ENCODE measurements at regions not wholly inside any gene's neighbourhood (a gene's known extent, or its start where the extent isn't known, plus 50 kb on each side); places are given as distances from the start of the nearest gene placed in this dataset.
"Not testable (repeated sequence)": the region's sequence is repeated elsewhere in the genome, so short reads cannot be mapped to it uniquely, and the experiment has no call there.

DNA sequence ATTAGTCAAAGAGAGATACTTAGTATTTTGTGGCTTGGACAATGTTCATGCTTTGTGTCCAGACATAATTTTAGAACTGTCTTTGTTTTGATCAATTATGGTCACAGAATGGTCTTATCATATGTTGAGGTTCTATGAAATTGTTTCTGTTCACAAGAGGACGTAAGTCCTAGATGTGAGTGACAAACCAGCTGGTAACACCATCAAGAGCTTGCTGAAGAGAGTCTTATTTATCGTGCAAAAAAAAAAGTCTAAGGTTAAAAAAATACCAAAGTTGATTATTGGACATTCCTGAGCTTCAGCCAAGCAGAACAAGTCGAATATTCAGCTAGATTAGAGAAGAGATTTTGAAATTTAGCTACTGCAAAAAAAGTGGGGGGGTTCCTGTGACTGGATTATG is 495.9 kb upstream of the NAALADL2 start:
- Mint-ChIP-seq H3K36me3 (ENCODE audit: low read depth) (no peaks in the 10 kb centered on the region), H3K27me3 (ENCODE audit: low read depth) (no peaks in the 10 kb centered on the region), H3K27ac (no peak overlapping the region), H3K4me3 (ENCODE audit: low read depth) (no peak overlapping the region), H3K9me3 (no peaks in the 10 kb centered on the region), H3K4me1 (ENCODE audit: low read depth) (no peaks in the 10 kb centered on the region)
- intact Hi-C loops (cut with micrococcal nuclease): no loop called here
- no peak for DNase-seq (ENCODE audit: low spot score)

DNA sequence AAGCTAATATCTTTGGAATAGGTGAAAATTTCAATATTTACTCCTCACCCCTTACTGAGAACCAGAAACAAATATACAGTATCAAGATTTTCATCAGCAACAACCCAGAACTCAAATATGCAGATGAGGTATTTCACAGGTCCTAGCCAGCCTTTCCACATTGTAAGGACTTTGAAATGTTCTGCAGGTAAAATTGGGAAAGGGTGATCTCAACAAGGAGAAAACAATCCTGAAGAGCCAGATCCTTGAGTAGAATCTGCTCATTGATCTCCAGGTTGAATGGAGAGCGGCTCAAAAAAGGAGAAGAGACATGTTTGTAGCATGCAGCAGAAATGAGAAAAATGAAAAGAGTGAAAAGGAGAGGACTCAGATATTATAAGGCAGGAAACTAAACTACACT is 493.3 kb upstream of the NAALADL2 start:
- no peak overlapping the region for H3K27ac Mint-ChIP-seq

DNA sequence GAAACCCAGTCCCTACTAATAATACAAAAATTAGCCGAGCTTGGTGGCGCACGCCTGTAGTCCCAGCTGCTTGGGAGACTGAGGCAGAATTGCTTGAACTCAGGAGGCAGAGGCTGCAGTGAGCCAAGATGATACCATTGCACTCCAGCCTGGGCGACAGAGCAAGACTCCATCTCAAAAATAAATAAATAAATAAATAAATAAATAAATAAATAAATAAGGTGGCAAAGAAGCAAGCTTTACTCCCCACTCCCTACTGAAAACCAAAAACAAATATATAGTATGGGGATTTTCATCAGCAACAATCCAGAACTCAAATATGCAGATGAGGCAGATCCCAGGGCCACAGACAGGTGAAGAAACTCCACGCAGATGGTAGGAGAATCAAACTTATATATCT is 492.2 kb upstream of the NAALADL2 start:
- H3K9me3 Mint-ChIP-seq; H3K36me3 Mint-ChIP-seq (ENCODE audit: low read depth); H3K27ac Mint-ChIP-seq; H3K4me1 Mint-ChIP-seq (ENCODE audit: low read depth); H3K27me3 Mint-ChIP-seq (ENCODE audit: low read depth); DNase-seq (ENCODE audit: low spot score); H3K4me3 Mint-ChIP-seq (ENCODE audit: low read depth); intact Hi-C loops (cut with micrococcal nuclease): not testable (repeated sequence)

More for the DNA sequence above, 493.3 kb upstream of the NAALADL2 start:
- no peak for DNase-seq (ENCODE audit: low spot score)
- H3K9me3 Mint-ChIP-seq: no peaks in the 10 kb centered on the region
- intact Hi-C loops (cut with micrococcal nuclease): no loop called here
- no peak overlapping the region for H3K4me3 Mint-ChIP-seq (ENCODE audit: low read depth)
- no peaks in the 10 kb centered on the region for H3K27me3 Mint-ChIP-seq (ENCODE audit: low read depth)
- H3K36me3 Mint-ChIP-seq (ENCODE audit: low read depth): no peaks in the 10 kb centered on the region
- no peaks in the 10 kb centered on the region for H3K4me1 Mint-ChIP-seq (ENCODE audit: low read depth)

DNA sequence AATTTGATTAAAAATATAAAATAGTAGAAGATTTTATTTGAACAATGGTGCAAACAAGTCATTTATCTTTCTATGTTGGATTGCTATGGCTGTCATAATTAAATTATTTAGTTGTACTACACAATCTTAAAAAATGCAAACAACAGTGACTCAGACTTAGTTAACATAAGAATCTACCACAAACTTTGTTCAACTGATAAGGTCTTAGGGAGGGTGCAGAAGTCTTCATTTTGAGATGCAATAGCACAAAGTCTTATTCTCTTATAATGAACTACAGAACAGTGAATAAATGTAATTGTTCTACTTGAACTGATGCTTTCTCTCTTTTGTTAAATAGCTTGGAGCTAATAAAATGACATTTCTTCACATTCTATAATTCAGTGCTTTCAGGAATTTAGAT is 482.8 kb upstream of the NAALADL2 start:
- no peaks in the 10 kb centered on the region for H3K4me1 Mint-ChIP-seq (ENCODE audit: low read depth)
- H3K9me3 Mint-ChIP-seq: peaks cover 3% of the 10 kb centered on the region
- H3K36me3 Mint-ChIP-seq (ENCODE audit: low read depth): no peaks in the 10 kb centered on the region
- intact Hi-C loops (cut with micrococcal nuclease): no loop called here
- H3K4me3 Mint-ChIP-seq (ENCODE audit: low read depth): no peak overlapping the region
- no peak overlapping the region for H3K27ac Mint-ChIP-seq
- no peak for DNase-seq (ENCODE audit: low spot score)
- no peaks in the 10 kb centered on the region for H3K27me3 Mint-ChIP-seq (ENCODE audit: low read depth)

DNA sequence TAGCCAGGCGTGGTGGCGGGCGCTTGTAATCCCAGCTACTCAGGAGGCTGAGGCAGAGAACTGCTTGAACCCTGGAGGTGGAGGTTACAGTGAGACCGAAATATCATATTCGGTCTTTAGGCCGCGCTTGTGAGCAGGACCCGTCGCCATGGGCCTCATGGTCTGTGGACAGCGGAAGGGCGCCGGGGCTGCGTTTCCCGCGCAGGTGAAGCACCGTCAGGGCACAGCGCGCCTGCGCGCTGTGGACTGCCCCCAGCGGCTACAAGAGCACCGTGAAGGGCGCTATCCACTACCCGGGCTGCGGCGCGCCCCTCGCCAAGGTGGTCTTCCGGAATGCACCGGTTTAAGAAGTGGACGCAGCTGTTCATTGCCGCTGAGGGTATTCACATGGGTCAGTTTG is 482.0 kb upstream of the NAALADL2 start:
- no peaks in the 10 kb centered on the region for H3K27me3 Mint-ChIP-seq (ENCODE audit: low read depth)
- no peaks in the 10 kb centered on the region for H3K36me3 Mint-ChIP-seq (ENCODE audit: low read depth)
- H3K4me3 Mint-ChIP-seq (ENCODE audit: low read depth): no peak overlapping the region
- intact Hi-C loops (cut with micrococcal nuclease): no loop called here
- H3K4me1 Mint-ChIP-seq (ENCODE audit: low read depth): no peaks in the 10 kb centered on the region
- peaks cover under 1% of the 10 kb centered on the region for H3K9me3 Mint-ChIP-seq
- DNase-seq (ENCODE audit: low spot score): no peak
- no peak overlapping the region for H3K27ac Mint-ChIP-seq

DNA sequence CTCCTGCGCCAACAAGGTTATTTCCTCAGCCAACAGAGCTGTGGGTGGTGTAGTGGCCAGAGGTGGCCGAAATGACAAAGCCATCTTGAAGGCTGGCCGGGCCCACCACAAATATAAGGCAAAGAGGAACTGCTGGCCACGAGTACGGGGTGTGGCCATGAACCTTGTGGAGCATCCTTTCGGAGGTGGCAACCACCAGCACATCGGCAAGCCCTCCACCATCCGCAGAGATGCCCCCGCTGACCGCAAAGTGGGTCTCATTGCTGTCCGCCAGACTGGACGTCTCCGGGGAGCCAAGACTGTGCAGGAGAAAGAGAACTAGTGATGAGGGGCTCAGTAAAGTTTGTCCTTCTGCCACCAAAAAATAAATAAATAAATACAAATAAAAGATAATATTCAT is 481.4 kb upstream of the NAALADL2 start:
- H3K4me3 Mint-ChIP-seq (ENCODE audit: low read depth): no peak overlapping the region
- intact Hi-C loops (cut with micrococcal nuclease): no loop called here
- no peaks in the 10 kb centered on the region for H3K9me3 Mint-ChIP-seq
- H3K36me3 Mint-ChIP-seq (ENCODE audit: low read depth): no peaks in the 10 kb centered on the region
- no peak overlapping the region for H3K27ac Mint-ChIP-seq
- H3K4me1 Mint-ChIP-seq (ENCODE audit: low read depth): no peaks in the 10 kb centered on the region
- H3K27me3 Mint-ChIP-seq (ENCODE audit: low read depth): no peaks in the 10 kb centered on the region
- no peak for DNase-seq (ENCODE audit: low spot score)

DNA sequence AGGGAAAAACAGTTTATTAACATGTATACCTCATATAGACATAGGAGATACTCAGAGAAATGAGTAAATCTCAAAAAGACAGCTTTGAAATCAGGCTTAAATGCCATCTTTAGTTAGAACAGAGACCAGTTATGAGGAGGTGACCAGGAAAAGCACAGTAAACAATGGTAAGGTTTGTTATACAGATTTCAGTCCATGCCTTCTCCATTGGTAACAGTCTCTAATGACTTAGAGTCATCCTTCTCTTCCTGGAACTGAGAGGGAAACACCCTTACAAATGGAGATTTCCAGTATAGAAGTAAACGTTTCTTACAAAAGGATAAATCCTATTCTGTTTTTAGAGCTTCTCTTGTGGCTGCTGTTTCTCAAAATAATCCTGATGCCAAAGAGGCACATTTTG is 476.3 kb upstream of the NAALADL2 start:
- no peak overlapping the region for H3K4me3 Mint-ChIP-seq (ENCODE audit: low read depth)
- no peaks in the 10 kb centered on the region for H3K27me3 Mint-ChIP-seq (ENCODE audit: low read depth)
- intact Hi-C loops (cut with micrococcal nuclease): no loop called here
- H3K9me3 Mint-ChIP-seq: no peaks in the 10 kb centered on the region
- no peaks in the 10 kb centered on the region for H3K4me1 Mint-ChIP-seq (ENCODE audit: low read depth)
- DNase-seq (ENCODE audit: low spot score): no peak
- H3K27ac Mint-ChIP-seq: no peak overlapping the region
- no peaks in the 10 kb centered on the region for H3K36me3 Mint-ChIP-seq (ENCODE audit: low read depth)

DNA sequence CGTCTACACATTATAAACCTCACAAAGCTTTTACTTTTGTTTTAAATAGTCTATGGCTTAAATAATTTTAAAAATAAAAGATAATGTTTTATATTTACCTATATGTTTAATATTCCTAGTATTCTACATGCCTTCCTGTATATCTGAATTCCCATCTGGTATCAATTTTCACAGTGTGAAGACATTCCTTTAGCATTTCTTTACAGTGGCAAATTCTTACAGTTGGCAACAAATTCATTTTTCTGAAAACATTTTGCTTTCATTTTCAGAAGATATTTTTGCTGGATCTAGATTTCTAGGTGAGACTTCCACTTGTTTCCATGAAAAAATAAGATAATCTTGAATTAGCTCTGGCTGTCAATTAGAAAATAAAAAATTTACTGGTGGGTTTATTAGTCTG is 471.4 kb upstream of the NAALADL2 start:
- no peaks in the 10 kb centered on the region for H3K9me3 Mint-ChIP-seq
- no peak for DNase-seq (ENCODE audit: low spot score)
- H3K27ac Mint-ChIP-seq: no peak overlapping the region
- no peaks in the 10 kb centered on the region for H3K4me1 Mint-ChIP-seq (ENCODE audit: low read depth)
- intact Hi-C loops (cut with micrococcal nuclease): no loop called here
- H3K27me3 Mint-ChIP-seq (ENCODE audit: low read depth): no peaks in the 10 kb centered on the region
- H3K4me3 Mint-ChIP-seq (ENCODE audit: low read depth): no peak overlapping the region
- H3K36me3 Mint-ChIP-seq (ENCODE audit: low read depth): no peaks in the 10 kb centered on the region

DNA sequence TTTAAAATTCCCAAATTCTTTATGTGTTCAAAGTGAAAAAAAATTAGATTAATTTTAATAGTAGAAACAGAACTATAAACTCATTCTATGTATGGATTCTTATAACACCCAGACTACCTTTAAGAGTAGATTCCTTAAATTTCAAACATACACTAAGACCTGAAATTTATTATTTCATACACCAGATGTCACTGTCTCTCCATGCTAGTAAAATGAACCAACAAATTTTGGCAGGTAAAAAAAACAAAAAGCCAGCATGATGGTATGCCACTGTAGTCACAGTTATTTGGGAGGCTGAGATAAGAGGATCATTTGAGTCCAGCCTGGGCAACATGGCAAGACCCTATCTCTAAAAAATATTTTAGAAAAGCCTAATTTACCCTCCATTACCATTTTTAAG is 461.3 kb upstream of the NAALADL2 start:
- no peaks in the 10 kb centered on the region for H3K9me3 Mint-ChIP-seq
- H3K36me3 Mint-ChIP-seq (ENCODE audit: low read depth): no peaks in the 10 kb centered on the region
- H3K4me1 Mint-ChIP-seq (ENCODE audit: low read depth): no peaks in the 10 kb centered on the region
- H3K27me3 Mint-ChIP-seq (ENCODE audit: low read depth): no peaks in the 10 kb centered on the region
- intact Hi-C loops (cut with micrococcal nuclease): no loop called here
- H3K4me3 Mint-ChIP-seq (ENCODE audit: low read depth): no peak overlapping the region
- no peak for DNase-seq (ENCODE audit: low spot score)
- no peak overlapping the region for H3K27ac Mint-ChIP-seq

DNA sequence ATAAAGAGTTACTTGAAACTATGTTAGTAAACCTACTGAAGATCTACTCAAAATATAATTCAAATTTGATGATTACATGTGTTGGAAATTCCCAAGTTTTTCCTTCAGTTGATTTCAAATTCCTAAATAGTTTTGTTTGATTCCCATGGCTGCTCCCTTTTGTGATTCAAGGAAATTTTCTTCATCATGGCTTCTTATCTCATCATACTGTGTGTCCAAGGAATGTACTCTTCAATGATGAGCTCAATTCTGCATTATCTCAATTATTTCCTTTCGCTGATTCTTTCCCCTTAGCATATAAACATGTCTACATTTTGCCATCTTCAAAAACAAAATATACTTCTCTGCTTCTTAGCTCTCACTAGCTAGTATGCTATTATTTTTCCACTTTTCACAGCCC is 460.4 kb upstream of the NAALADL2 start:
- intact Hi-C loops (cut with micrococcal nuclease): no loop called here
- H3K4me1 Mint-ChIP-seq (ENCODE audit: low read depth): no peaks in the 10 kb centered on the region
- H3K36me3 Mint-ChIP-seq (ENCODE audit: low read depth): no peaks in the 10 kb centered on the region
- no peaks in the 10 kb centered on the region for H3K9me3 Mint-ChIP-seq
- no peak overlapping the region for H3K27ac Mint-ChIP-seq
- H3K4me3 Mint-ChIP-seq (ENCODE audit: low read depth): no peak overlapping the region
- no peak for DNase-seq (ENCODE audit: low spot score)
- no peaks in the 10 kb centered on the region for H3K27me3 Mint-ChIP-seq (ENCODE audit: low read depth)

DNA sequence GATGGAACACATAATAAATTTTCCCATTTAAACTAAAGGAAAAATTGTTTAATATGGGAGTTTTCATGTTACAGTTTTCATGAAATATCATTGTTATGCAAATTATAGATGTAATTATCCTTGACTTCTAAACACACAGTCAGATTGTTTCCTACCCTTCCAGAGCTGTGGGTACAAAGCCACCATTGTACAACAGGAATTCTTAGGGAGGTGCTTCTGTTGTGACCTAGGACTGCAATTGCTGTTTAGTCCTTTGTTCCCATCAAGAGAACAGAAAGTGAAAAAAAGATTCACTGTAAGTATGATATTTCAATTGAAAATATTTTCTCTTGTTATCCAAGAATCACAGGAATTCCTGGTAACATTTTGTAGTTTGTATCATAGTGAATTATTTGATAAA is 455.3 kb upstream of the NAALADL2 start:
- H3K4me3 Mint-ChIP-seq (ENCODE audit: low read depth): no peak overlapping the region
- H3K9me3 Mint-ChIP-seq: no peaks in the 10 kb centered on the region
- H3K27me3 Mint-ChIP-seq (ENCODE audit: low read depth): no peaks in the 10 kb centered on the region
- no peaks in the 10 kb centered on the region for H3K36me3 Mint-ChIP-seq (ENCODE audit: low read depth)
- intact Hi-C loops (cut with micrococcal nuclease): no loop called here
- H3K27ac Mint-ChIP-seq: no peak overlapping the region
- no peak for DNase-seq (ENCODE audit: low spot score)
- H3K4me1 Mint-ChIP-seq (ENCODE audit: low read depth): no peaks in the 10 kb centered on the region

DNA sequence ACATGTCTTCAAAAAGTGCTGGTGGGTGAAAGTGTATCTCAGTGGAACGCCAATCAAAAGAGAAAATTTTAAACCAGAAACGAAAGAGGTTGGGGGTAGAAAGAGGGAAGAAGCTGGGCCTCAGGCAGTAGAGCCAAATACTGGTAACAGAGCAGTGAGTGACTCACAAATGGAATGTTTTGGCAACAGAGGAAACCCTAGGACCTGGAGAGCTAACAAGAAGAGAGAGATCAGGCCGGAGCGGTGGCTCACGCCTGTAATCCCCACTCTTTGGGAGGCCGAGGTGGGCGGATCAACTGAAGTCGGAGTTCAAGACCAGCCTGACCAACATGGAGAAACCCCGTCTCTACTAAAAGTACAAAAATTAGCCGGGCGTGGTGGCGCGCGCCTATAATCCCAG is 450.8 kb upstream of the NAALADL2 start:
- H3K9me3 Mint-ChIP-seq: no peaks in the 10 kb centered on the region
- DNase-seq (ENCODE audit: low spot score): no peak
- no peak overlapping the region for H3K27ac Mint-ChIP-seq
- no peaks in the 10 kb centered on the region for H3K27me3 Mint-ChIP-seq (ENCODE audit: low read depth)
- H3K4me1 Mint-ChIP-seq (ENCODE audit: low read depth): no peaks in the 10 kb centered on the region
- intact Hi-C loops (cut with micrococcal nuclease): no loop called here
- no peaks in the 10 kb centered on the region for H3K36me3 Mint-ChIP-seq (ENCODE audit: low read depth)
- H3K4me3 Mint-ChIP-seq (ENCODE audit: low read depth): no peak overlapping the region

DNA sequence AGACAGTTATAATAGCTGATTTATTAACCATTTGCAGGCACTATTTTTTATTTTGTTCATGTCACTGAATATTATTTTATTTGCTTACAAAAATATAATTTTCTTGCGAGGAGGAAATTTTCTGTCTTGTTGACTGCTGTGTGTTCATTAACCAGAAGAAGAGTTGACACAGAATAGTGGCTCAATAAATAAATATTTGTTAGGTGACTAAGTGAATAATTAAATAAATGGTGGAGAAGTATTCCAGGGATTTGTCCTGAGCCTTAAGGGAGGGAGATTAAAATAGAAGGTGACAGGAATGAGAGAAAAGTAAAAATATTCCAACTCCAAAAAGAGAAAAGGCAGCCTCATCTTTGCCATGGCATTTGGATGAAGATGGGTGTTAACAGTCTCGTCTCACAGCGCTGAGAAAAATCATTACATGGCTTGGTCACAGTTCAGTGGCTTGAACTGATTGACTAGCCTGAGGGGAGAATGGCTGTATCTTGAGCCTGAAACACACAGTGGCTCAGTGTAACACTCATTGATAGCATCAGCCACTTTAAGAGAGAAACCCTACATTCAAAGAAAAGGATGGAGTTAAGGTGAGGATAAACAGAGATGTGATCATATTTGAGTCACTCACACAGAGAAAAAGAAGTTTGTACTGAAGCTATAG is 449.9 kb upstream of the NAALADL2 start:
- Mint-ChIP-seq H3K4me3 (ENCODE audit: low read depth) (no peak overlapping the region), H3K4me1 (ENCODE audit: low read depth) (no peaks in the 10 kb centered on the region), H3K9me3 (no peaks in the 10 kb centered on the region), H3K27ac (no peak overlapping the region), H3K36me3 (ENCODE audit: low read depth) (no peaks in the 10 kb centered on the region), H3K27me3 (ENCODE audit: low read depth) (no peaks in the 10 kb centered on the region)
- intact Hi-C loops (cut with micrococcal nuclease): no loop called here
- DNase-seq (ENCODE audit: low spot score): no peak

Measured in activated T-helper 2 cell treated with anti-CD3 and anti-CD28 coated beads, Interferon-gamma antibody, Interleukin-2, Interleukin-4, amounts not matched to agents 10 μg/mL and 5 μg/mL and 100 μg/mL, durations not matched to agents 14 hours and 24 hours and 36 hours (primary cell).